HG03565 (cell line): ENCODE measurements at regions not wholly inside any gene's neighbourhood (a gene's known extent, or its start where the extent isn't known, plus 50 kb on each side); places are given as distances from the start of the nearest gene placed in this dataset.
"Not testable (repeated sequence)": the region's sequence is repeated elsewhere in the genome, so short reads cannot be mapped to it uniquely, and the experiment has no call there.

Source experiments
- ATAC-seq: cut with Tn5 transposase; IDR thresholded peaks from one replicate; pipeline ENCODE4 v1.9.1; 2021; ENCODE audit warnings: mild to moderate bottlenecking, moderate library complexity; ENCODE audit not compliant: unreplicated experiment

GRCh38 chr1:182261655-182262054 lies 129.9 kb downstream of the GLUL start:
- no peak for ATAC-seq

GRCh38 chr1:182260516-182260915 lies 131.1 kb downstream of the GLUL start:
- ATAC-seq, result no peak

- ATAC-seq, result no peak
These were observed 131.6 kb downstream of the GLUL start for GRCh38 chr1:182259968-182260367.

GRCh38 chr1:182259229-182259872 lies 132.2 kb downstream of the GLUL start:
- ATAC-seq, result peak; percentile 36

- no peak for ATAC-seq
These were observed 134.1 kb downstream of the GLUL start for GRCh38 chr1:182257369-182258063.

GRCh38 chr1:182256931-182257330 lies 134.7 kb downstream of the GLUL start:
- no peak for ATAC-seq

GRCh38 chr1:182255494-182255893 lies 136.1 kb downstream of the GLUL start:
- ATAC-seq, result no peak

GRCh38 chr1:182253319-182253860 lies 138.2 kb downstream of the GLUL start:
- ATAC-seq, result no peak

GRCh38 chr1:182251561-182251960 lies 140.0 kb downstream of the GLUL start:
- ATAC-seq, result no peak

GRCh38 chr1:182249201-182249676 lies 142.4 kb downstream of the GLUL start:
- ATAC-seq, result peak; percentile 92

- ATAC-seq, result no peak
These were observed 142.9 kb downstream of the GLUL start for GRCh38 chr1:182248721-182249120.

GRCh38 chr1:182247813-182248212 lies 143.8 kb downstream of the GLUL start:
- ATAC-seq, result not testable (repeated sequence)

GRCh38 chr1:182246783-182247182 lies 144.8 kb downstream of the GLUL start:
- no peak for ATAC-seq

GRCh38 chr1:182245040-182245439 lies 146.6 kb downstream of the GLUL start:
- no peak for ATAC-seq

- no peak for ATAC-seq
These were observed 147.1 kb downstream of the GLUL start for GRCh38 chr1:182244451-182244850.

- ATAC-seq, result no peak
These were observed 148.9 kb downstream of the GLUL start for GRCh38 chr1:182242641-182243040.

GRCh38 chr1:182240085-182240484 lies 151.5 kb downstream of the GLUL start:
- ATAC-seq, result no peak

GRCh38 chr1:182238421-182238820 lies 153.2 kb downstream of the GLUL start:
- ATAC-seq, result no peak

GRCh38 chr1:182237329-182237728 lies 154.3 kb downstream of the GLUL start:
- no peak for ATAC-seq

- no peak for ATAC-seq
These were observed 154.9 kb downstream of the GLUL start for GRCh38 chr1:182236651-182237077.

GRCh38 chr1:182235952-182236650 lies 155.5 kb downstream of the GLUL start:
- ATAC-seq, result no peak

GRCh38 chr1:182235604-182235951 lies 156.0 kb downstream of the GLUL start:
- ATAC-seq, result no peak
